B cell (primary cell): ENCODE measurements at regions not wholly inside any gene's neighbourhood (a gene's known extent, or its start where the extent isn't known, plus 50 kb on each side); places are given as distances from the start of the nearest gene placed in this dataset.
"Not testable (repeated sequence)": the region's sequence is repeated elsewhere in the genome, so short reads cannot be mapped to it uniquely, and the experiment has no call there.

Experiments used
- EZH2 ChIP-seq: IDR thresholded peaks from 2 replicates; pipeline ENCODE4 v1.6.1; 2012; ENCODE audit warnings: borderline replicate concordance, low read depth, mild to moderate bottlenecking, moderate library complexity, low read length; ENCODE audit not compliant: insufficient read depth, poor library complexity, severe bottlenecking
- TF ChIP-seq, protein P1 (sequence below): fragments of 200-600 bp; IDR thresholded peaks from one replicate; pipeline ENCODE4 v1.8.0; 2022; ENCODE audit warnings: antibody characterized with exemption, mild to moderate bottlenecking

DNA sequence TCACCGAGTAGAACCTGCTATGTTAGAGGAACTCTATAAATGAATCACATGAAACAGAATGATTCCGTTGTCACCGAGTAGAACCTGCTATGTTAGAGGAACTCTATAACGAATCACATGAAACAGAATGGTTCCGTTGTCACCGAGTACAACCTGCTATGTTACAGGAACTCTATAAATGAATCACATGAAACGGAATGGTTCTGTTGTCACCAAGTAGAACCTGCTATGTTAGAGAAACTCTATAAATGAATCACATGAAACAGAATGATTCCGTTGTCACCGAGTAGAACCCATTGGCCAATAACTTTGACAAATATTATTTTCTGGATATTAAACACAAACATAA lies 309.1 kb upstream of the FRG1 start:
- not testable (repeated sequence) for TF ChIP-seq EZH2
- TF ChIP-seq, protein P1, sequence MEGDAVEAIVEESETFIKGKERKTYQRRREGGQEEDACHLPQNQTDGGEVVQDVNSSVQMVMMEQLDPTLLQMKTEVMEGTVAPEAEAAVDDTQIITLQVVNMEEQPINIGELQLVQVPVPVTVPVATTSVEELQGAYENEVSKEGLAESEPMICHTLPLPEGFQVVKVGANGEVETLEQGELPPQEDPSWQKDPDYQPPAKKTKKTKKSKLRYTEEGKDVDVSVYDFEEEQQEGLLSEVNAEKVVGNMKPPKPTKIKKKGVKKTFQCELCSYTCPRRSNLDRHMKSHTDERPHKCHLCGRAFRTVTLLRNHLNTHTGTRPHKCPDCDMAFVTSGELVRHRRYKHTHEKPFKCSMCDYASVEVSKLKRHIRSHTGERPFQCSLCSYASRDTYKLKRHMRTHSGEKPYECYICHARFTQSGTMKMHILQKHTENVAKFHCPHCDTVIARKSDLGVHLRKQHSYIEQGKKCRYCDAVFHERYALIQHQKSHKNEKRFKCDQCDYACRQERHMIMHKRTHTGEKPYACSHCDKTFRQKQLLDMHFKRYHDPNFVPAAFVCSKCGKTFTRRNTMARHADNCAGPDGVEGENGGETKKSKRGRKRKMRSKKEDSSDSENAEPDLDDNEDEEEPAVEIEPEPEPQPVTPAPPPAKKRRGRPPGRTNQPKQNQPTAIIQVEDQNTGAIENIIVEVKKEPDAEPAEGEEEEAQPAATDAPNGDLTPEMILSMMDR, result not testable (repeated sequence)
